Activated T-cell treated with anti-CD3 and anti-CD28 coated beads, Interleukin-2, amount 50 U/mL, for 4 hours (primary cell): ENCODE measurements at regions not wholly inside any gene's neighbourhood (a gene's known extent, or its start where the extent isn't known, plus 50 kb on each side); places are given as distances from the start of the nearest gene placed in this dataset.

ENCODE experiments used
- ATAC-seq, 2 donors: fragments of 200-7000 bp; cut with Tn5 transposase; one replicate each; pipeline ENCODE4 v1.10.0; 2021
- DNase-seq: peaks from one replicate; pipeline ENCODE4 v3.0.0-alpha.2; 2020
- H3K27me3 Mint-ChIP-seq: one replicate; pipeline ENCODE4 v1.8.0; 2021; ENCODE audit warnings: low read depth, mixed read lengths
- H3K36me3 Mint-ChIP-seq: one replicate; pipeline ENCODE4 v1.8.0; 2022; ENCODE audit warnings: mixed read lengths; ENCODE audit not compliant: insufficient read depth
- H3K4me1 Mint-ChIP-seq: one replicate; pipeline ENCODE4 v1.8.0; 2021; ENCODE audit warnings: low read depth, mixed read lengths
- H3K4me3 Mint-ChIP-seq: one replicate; pipeline ENCODE4 v1.8.0; 2021; ENCODE audit warnings: mild to moderate bottlenecking, moderate library complexity, mixed read lengths
- H3K9me3 Mint-ChIP-seq: one replicate; pipeline ENCODE4 v1.8.0; 2021; ENCODE audit warnings: mixed read lengths

GRCh38 chr9:86724529-86724928 is 222.8 kb downstream of the GAS1 start:
- Mint-ChIP-seq H3K27me3 (peaks cover 2% of the 10 kb centered on the region), H3K4me1 (no peaks in the 10 kb centered on the region), H3K36me3 (no peaks in the 10 kb centered on the region), H3K9me3 (peaks cover 3% of the 10 kb centered on the region), H3K4me3 (no peak overlapping the region)
- ATAC-seq: no peak
- DNase-seq: no peak

- peaks cover 3% of the 10 kb centered on the region for H3K27me3 Mint-ChIP-seq
- no peaks in the 10 kb centered on the region for H3K36me3 Mint-ChIP-seq
- ATAC-seq: no peak
- H3K4me3 Mint-ChIP-seq: no peak overlapping the region
- no peaks in the 10 kb centered on the region for H3K4me1 Mint-ChIP-seq
- peaks cover 3% of the 10 kb centered on the region for H3K9me3 Mint-ChIP-seq
- DNase-seq: no peak
These were observed 224.0 kb downstream of the GAS1 start for GRCh38 chr9:86723346-86723745.

- no peak for DNase-seq
- Mint-ChIP-seq H3K9me3 (peaks cover 3% of the 10 kb centered on the region), H3K4me3 (no peak overlapping the region), H3K4me1 (no peaks in the 10 kb centered on the region), H3K27me3 (peaks cover 5% of the 10 kb centered on the region), H3K36me3 (no peaks in the 10 kb centered on the region)
- ATAC-seq: no peak
These were observed 224.6 kb downstream of the GAS1 start for GRCh38 chr9:86722706-86723075.

- Mint-ChIP-seq H3K4me1 (no peaks in the 10 kb centered on the region), H3K36me3 (no peaks in the 10 kb centered on the region), H3K9me3 (peaks cover 3% of the 10 kb centered on the region), H3K4me3 (no peak overlapping the region), H3K27me3 (peaks cover 5% of the 10 kb centered on the region)
- ATAC-seq (no peak), DNase-seq (no peak)
These were observed 225.2 kb downstream of the GAS1 start for GRCh38 chr9:86721843-86722705.

DNA sequence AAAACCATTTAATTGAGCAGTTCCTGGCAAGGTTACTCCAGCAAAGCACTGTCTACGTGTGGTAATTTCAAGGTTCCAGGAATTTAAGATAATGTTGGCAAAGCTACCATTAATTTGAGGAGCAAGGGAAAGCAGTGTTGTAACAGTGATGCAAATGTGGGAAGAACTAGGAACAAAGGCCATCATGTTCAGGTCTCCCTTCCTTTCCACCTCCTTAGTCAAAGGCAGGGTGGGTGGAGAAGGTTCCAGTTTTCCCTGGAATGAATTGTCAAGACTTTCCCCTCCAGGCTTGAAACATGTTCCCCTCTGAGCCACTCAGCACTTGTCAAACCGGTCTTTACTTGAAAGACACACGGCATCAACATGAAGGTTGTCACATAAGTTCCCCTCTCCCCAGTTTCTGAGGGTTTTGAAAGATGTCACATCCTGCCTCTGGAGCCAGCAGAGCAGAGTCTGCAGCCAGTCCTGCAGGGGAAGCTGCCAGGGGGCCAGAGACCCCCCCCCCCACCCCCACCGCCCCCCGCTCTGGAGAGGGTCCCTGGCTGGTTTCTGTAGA is 226.0 kb downstream of the GAS1 start:
- Mint-ChIP-seq H3K27me3 (peaks cover 5% of the 10 kb centered on the region), H3K4me1 (no peaks in the 10 kb centered on the region), H3K4me3 (no peak overlapping the region), H3K9me3 (peaks cover 3% of the 10 kb centered on the region), H3K36me3 (no peaks in the 10 kb centered on the region)
- ATAC-seq (no peak), DNase-seq (no peak)

DNA sequence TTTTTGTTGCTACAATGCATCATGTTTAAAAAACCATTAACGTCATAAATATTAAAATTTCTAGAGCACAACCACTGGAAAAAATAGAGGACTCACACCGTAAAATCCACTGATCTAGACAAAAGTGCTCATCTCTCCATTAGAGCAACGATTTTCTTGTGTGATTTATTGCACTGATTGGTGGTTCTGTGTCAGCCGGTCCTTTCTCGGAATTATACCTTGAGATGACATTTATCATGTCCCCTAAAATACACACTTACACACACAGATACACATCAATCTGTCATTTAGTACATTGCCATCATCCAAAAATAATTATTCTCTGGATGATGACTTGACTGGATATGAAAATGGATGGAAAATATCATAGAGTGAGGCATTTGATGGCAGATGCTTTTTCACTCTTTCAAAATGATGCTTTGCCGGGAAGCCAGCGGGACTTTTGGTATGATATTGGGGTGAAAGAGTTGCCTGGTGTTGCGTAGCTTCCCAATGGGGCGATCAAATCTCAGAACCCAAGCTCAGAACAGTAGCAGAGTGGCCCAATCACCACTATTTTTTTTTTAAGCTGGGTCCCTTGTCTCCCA is 226.6 kb downstream of the GAS1 start:
- Mint-ChIP-seq H3K4me1 (no peaks in the 10 kb centered on the region), H3K4me3 (no peak overlapping the region), H3K27me3 (peaks cover 5% of the 10 kb centered on the region), H3K9me3 (peaks cover 3% of the 10 kb centered on the region), H3K36me3 (no peaks in the 10 kb centered on the region)
- DNase-seq (no peak), ATAC-seq (no peak)

- Mint-ChIP-seq H3K27me3 (peaks cover 5% of the 10 kb centered on the region), H3K4me3 (no peak overlapping the region), H3K9me3 (peaks cover 3% of the 10 kb centered on the region), H3K36me3 (no peaks in the 10 kb centered on the region), H3K4me1 (no peaks in the 10 kb centered on the region)
- DNase-seq (no peak), ATAC-seq (no peak)
These were observed 228.8 kb downstream of the GAS1 start for GRCh38 chr9:86718388-86719049.

GRCh38 chr9:86716326-86716922 is 230.9 kb downstream of the GAS1 start:
- DNase-seq (no peak), ATAC-seq (no peak)
- Mint-ChIP-seq H3K4me1 (no peaks in the 10 kb centered on the region), H3K36me3 (no peaks in the 10 kb centered on the region), H3K27me3 (peaks cover 5% of the 10 kb centered on the region), H3K9me3 (peaks cover 3% of the 10 kb centered on the region), H3K4me3 (no peak overlapping the region)

DNA sequence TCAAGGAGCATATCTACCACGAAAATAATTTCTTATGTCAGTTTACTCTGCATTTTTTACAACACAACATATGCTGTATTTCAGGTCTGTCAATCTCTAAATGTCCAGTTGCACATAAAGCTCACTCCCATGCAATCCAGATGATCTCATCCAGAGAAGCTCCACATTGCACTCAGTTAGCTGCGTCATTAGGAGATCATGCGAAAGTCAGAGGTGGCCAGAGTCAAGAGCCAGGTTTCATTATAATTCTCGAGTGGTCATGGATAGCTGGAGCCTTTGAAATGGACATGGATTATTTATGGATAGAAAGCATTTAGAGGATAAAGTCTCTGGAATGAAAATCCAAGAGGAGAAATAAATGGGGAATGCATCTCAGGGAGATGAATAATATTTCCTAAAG is 232.3 kb downstream of the GAS1 start:
- H3K4me3 Mint-ChIP-seq: no peak overlapping the region
- DNase-seq: no peak
- H3K4me1 Mint-ChIP-seq: no peaks in the 10 kb centered on the region
- H3K36me3 Mint-ChIP-seq: no peaks in the 10 kb centered on the region
- H3K9me3 Mint-ChIP-seq: peaks cover 3% of the 10 kb centered on the region
- ATAC-seq: no peak
- H3K27me3 Mint-ChIP-seq: peaks cover 5% of the 10 kb centered on the region

DNA sequence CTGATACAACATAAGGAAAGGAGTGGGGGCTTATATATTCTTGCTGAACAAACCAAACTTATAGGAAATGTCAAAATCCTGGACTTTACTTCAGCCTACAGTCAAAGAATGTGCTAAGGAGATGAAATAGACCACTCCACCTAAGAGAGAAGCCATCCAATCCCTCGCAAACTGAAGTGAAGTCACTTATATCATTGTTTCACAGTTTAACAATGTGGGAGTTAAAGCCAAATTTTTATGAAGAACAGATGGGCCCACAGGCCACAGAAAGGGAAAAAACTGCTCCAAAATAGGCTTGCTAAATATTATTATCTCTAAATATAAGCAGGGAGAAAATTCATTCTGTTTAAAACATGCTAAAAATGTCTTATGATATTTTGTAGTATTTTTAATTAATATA is 233.3 kb downstream of the GAS1 start:
- Mint-ChIP-seq H3K4me3 (no peak overlapping the region), H3K27me3 (peaks cover 5% of the 10 kb centered on the region), H3K4me1 (no peaks in the 10 kb centered on the region), H3K36me3 (no peaks in the 10 kb centered on the region), H3K9me3 (no peaks in the 10 kb centered on the region)
- ATAC-seq (no peak), DNase-seq (no peak)

DNA sequence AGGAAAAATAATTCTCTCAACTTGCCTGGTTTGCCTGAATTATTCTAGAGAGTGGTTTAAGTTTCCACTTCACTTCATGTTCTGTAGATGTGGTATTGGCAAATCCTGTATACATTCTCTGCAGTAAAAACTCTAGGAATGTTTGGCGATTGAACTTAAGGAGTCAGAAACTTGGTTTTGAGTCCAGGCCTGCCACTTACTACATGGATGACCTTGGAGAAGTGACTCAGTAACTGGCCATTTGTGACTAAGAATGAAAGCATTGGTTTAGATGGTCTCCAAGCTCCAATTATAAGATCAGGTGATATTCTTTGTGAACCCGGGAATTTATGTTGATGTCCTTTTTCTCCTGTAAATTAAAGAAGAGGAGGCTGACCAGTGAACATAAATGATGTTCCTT is 233.8 kb downstream of the GAS1 start:
- H3K36me3 Mint-ChIP-seq: no peaks in the 10 kb centered on the region
- H3K9me3 Mint-ChIP-seq: no peaks in the 10 kb centered on the region

DNA sequence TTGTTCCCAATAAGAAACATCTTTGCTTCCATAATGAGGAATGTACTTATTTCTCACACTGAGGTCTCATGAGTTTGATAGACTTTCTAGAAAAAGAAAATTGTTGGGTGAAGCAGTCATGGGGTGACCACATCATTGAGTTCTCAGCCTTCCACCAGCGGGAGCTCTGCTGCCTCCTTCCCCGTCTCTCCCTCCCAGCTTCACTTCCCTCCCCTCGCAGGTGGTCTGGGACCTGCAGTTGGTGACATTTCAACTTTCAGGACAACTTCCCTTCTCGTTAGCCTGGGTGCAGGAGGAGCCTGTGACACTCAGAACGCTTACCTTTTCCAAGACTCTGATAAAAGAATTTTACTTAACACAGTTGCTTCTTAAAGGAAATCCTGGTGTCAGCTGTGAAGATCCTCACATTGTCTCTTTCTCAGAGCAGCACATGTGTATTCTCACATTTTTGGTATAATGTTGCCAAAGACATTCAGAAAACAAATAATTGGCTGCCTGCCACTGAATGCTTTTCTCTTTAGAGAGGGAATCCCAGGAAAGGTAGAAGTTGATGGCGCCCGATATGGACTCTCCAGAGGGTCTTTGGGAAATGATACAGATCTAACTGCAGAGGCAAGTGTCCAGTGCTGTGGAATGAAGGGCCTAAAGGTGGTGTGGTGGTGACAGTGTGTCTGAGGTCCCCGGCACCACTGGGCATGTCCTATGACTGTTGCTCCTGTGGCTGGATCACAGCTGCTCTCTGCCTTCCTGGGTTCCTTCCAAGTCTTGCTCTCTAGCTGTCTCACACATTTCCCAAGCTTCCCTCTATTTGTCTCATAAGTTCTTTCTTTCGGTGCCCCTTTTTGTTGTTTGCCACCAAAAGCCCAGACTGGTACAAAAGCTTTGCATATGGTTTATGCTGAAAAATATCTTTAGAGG is 238.1 kb downstream of the GAS1 start:
- DNase-seq (no peak), ATAC-seq (no peak)
- Mint-ChIP-seq H3K27me3 (no peaks in the 10 kb centered on the region), H3K9me3 (no peaks in the 10 kb centered on the region), H3K36me3 (no peaks in the 10 kb centered on the region), H3K4me3 (no peak overlapping the region), H3K4me1 (no peaks in the 10 kb centered on the region)

More for the DNA sequence above, 233.8 kb downstream of the GAS1 start:
- ATAC-seq: no peak
- H3K4me1 Mint-ChIP-seq: no peaks in the 10 kb centered on the region
- H3K27me3 Mint-ChIP-seq: peaks cover 3% of the 10 kb centered on the region
- no peak for DNase-seq
- no peak overlapping the region for H3K4me3 Mint-ChIP-seq

GRCh38 chr9:86707932-86708510 is 239.3 kb downstream of the GAS1 start:
- H3K4me1 Mint-ChIP-seq: no peaks in the 10 kb centered on the region
- DNase-seq (no peak), ATAC-seq (no peak)
- H3K36me3 Mint-ChIP-seq: no peaks in the 10 kb centered on the region
- H3K27me3 Mint-ChIP-seq: no peaks in the 10 kb centered on the region
- no peaks in the 10 kb centered on the region for H3K9me3 Mint-ChIP-seq
- H3K4me3 Mint-ChIP-seq: no peak overlapping the region
